Retinal pigment epithelial cell (primary cell): ENCODE measurements at regions not wholly inside any gene's neighbourhood (a gene's known extent, or its start where the extent isn't known, plus 50 kb on each side); places are given as distances from the start of the nearest gene placed in this dataset.
"Not testable (repeated sequence)": the region's sequence is repeated elsewhere in the genome, so short reads cannot be mapped to it uniquely, and the experiment has no call there.

Experiments
- DNase-seq: peaks from one replicate; pipeline ENCODE4 v3.0.0-alpha.2; 2010; ENCODE audit warnings: low read depth
- H3K4me3 ChIP-seq: 2 replicates; pipeline ENCODE4 v1.5.1; 2011; ENCODE audit warnings: mild to moderate bottlenecking, low read length, control low read depth, moderate library complexity
- TF ChIP-seq, protein P1 (sequence below): conservative IDR thresholded peaks from 2 replicates; pipeline ENCODE4 v1.5.1; 2011; ENCODE audit warnings: low read depth, low read length, control low read depth, inconsistent platforms

DNA sequence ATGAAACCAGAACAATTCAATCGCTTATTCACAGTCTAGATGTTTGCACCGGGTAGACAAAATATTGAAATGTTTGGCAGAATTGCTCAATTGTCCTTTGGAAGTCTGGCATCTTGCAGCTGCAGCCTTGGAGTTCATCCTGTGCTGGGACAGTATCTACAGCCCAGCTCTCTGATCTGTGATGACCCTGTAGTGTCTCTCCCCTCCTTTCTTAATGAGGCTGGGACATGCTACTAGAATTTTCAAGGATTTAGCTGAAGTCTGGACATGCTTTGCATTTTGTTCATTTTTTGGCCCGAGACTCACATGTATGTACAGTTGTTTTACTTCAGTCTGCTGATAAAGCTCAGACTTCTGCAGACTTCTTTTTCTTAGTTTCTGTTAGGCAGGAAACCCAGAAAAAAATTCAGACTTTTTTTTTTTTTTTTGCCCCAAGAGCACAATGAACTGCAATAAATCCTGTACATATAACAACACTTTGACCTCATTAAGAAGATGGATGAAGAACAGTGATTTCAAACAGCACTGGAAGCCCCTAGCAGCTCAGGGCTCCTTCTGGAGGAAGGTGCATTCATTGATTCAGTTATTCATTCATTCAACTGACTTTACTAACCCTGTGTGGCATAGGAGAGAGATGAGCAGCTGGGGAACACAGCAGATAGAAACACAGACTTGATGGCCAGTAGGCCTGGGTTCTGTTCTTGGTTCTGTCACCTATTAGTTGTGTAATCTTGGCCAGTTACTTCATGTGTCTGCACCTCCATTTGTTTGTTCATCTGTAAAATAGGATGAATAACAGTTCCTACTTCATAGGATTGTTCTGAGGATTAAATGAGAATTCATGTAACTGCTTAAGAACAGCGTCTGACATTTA is 210.0 kb downstream of the MAP2K4 start:
- H3K4me3 ChIP-seq: no peak overlapping the region
- no peak for DNase-seq
- TF ChIP-seq, protein P1, sequence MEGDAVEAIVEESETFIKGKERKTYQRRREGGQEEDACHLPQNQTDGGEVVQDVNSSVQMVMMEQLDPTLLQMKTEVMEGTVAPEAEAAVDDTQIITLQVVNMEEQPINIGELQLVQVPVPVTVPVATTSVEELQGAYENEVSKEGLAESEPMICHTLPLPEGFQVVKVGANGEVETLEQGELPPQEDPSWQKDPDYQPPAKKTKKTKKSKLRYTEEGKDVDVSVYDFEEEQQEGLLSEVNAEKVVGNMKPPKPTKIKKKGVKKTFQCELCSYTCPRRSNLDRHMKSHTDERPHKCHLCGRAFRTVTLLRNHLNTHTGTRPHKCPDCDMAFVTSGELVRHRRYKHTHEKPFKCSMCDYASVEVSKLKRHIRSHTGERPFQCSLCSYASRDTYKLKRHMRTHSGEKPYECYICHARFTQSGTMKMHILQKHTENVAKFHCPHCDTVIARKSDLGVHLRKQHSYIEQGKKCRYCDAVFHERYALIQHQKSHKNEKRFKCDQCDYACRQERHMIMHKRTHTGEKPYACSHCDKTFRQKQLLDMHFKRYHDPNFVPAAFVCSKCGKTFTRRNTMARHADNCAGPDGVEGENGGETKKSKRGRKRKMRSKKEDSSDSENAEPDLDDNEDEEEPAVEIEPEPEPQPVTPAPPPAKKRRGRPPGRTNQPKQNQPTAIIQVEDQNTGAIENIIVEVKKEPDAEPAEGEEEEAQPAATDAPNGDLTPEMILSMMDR: no peak

DNA sequence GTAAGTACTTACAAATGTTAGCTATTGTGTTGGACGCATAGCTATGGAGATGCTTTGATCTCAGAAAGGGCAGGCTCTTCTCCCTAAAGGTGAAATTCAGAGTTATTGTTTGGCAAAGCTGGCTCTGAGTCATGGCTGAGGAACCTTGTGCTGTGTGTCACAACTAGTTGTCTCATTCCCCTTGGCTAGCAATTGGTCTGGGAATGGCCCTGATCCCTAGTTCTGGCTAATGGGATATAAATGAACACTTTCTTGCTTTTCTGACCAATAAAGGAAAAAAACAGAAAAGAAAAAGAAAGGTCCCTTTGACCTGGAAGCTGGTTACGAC is 210.6 kb downstream of the MAP2K4 start:
- DNase-seq: no peak
- TF ChIP-seq, protein P1: no peak
- H3K4me3 ChIP-seq: no peak overlapping the region

DNA sequence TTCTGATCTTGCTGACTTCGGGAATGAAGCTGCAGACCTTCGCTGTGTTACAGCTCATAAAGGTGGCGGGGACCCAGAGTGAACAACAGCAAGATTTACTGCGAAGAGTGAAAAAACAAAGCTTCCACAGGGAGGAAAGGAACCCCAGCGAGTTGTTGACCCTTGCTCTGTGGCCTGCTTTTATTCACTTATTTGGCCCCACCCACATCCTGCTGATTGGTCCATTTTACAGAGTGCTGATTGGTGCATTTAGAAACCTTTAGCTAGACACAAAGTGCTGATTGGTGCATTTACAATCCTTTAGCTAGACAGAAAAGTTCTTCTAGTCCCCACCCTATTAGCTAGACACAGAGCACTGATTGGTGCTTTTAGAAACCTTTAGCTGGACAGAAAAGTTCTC is 218.3 kb downstream of the MAP2K4 start:
- DNase-seq: not testable (repeated sequence)

DNA sequence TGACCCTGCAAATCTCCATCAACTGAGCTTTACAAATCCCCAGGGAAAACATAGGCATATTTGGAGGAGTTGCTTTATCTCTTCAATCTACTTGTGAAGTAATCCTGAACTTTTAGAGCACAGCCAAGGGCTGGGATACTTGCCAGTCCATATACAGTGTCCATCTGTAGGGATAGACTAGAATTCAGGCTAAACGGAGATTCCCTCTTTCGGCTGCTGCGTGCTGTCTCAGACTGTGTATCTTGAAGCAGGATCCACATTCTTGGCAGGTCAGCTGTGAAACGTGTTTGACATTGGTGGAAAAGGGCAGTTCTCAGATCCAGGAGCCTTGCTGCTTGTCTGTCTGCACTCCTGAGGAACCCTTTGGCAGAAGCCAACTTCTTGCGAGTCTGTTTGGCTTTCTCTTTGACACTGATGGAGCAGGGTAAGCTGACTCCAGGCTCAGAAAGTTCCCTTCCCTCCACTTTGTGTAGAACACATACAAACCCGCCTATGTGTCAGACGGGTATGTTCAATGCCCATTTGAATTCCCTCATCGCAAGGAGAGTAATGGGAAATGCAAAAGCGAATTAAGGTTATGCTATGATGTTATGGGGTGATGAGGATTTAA is 221.8 kb downstream of the MAP2K4 start:
- TF ChIP-seq, protein P1: no peak

More for the DNA sequence above, 218.3 kb downstream of the MAP2K4 start:
- not testable (repeated sequence) for H3K4me3 ChIP-seq

DNA sequence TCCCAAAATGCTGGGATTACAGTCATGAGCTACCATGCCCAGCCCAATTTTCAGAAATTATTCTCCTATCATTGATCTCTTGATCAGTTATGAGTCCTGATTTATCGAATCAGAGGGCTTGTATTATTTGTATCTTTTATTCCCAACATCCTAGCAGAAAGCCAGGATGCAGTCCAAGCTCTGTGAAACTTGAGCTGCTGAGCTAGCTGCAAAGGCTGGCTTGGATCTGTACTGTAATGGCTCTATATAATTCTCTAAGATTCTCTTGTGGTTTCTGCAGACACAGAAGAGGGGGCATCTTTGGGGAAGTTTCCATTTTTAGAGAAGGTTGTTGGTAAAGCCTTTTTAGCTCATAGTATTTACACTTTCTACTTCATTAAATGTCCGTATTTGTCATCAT is 227.1 kb downstream of the MAP2K4 start:
- H3K4me3 ChIP-seq: no peak overlapping the region
- TF ChIP-seq, protein P1: no peak
- no peak for DNase-seq

More for the DNA sequence above, 221.8 kb downstream of the MAP2K4 start:
- H3K4me3 ChIP-seq: no peak overlapping the region
- DNase-seq: no peak

DNA sequence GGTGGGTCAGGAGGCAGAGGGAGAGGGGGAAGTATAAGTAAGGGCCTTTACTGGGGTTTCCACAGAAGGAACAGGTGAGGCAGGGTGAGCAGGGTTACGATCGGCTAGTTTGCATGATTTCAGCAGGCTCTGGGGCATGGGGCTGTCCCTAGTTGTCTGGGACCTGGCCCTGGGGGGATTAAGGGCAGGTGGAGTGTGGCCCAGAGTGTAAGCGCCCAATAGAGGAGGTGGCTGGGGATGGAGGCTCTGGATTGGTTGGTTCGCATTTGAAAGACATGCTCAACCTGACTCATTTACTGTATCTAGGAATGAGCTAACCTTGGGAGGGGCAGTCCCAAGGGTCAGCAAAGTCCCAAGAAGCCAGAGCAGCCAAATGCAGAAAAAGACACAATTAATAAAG is 230.3 kb downstream of the MAP2K4 start:
- DNase-seq: no peak
- no peak overlapping the region for H3K4me3 ChIP-seq
- TF ChIP-seq, protein P1: no peak

DNA sequence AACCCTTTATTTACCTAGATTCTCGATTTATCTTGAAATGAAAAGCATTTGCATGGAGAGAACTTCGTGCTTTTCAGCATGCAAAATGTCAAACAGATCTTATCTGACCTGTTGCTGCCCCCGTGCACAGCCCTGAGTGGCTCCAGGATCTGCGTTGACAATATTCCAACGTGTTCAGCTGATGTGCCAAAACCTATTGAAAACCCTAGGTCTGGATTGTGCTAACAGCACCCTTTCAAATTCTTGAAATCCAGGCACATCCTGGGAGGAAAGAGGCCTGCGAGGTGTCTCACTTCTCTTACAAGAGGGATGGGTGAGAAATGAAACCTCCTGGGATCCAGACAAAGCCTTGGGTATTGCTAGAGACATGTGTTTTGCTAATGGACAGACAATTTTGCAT is 231.8 kb downstream of the MAP2K4 start:
- DNase-seq: no peak
- H3K4me3 ChIP-seq: no peak overlapping the region
- TF ChIP-seq, protein P1: no peak
